ENCODE measurements at regions not wholly inside any gene's neighbourhood (a gene's known extent, or its start where the extent isn't known, plus 50 kb on each side); places are given as distances from the start of the nearest gene placed in this dataset.
A peak's percentile ranks its signal among the peaks of the same experiment; 100 is the strongest.
"Not testable (repeated sequence)": the region's sequence is repeated elsewhere in the genome, so short reads cannot be mapped to it uniquely, and the experiment has no call there.

DNA sequence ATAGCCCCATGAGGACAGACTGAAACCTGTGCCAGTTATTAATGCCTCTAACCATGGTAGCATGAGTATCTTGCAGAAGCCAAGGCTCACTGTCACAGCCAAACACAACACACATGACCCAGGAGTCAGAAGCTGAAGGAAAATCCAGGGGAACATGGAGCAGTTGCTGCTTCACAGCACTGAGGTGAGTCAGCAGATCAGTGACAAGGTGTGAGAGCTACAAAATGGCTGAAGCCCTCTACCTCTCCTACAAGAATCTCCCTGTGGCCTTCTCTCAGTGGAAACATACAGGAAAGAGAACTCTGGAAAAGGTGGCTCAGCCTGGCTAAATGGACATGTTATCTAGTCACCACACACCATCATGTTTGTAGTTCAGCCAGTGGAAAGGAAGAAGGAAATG lies 93.5 kb downstream of the NAB1 start:
- CTCF ChIA-PET = interaction anchor here (0.6 to 1.5 kb wide), 3 partner anchors 53 to 571 kb away, joined by 3 to 4 read pairs (median 4); no protein-coding TSS in a partner anchor
- no peak for DNase-seq
- Mint-ChIP-seq H3K9me3 (no peaks in the 10 kb centered on the region), H3K4me1 (no peaks in the 10 kb centered on the region), H3K27me3 (peaks cover 4% of the 10 kb centered on the region), H3K4me3 (no peak overlapping the region), H3K36me3 (no peaks in the 10 kb centered on the region), H3K27ac (no peak overlapping the region)

DNA sequence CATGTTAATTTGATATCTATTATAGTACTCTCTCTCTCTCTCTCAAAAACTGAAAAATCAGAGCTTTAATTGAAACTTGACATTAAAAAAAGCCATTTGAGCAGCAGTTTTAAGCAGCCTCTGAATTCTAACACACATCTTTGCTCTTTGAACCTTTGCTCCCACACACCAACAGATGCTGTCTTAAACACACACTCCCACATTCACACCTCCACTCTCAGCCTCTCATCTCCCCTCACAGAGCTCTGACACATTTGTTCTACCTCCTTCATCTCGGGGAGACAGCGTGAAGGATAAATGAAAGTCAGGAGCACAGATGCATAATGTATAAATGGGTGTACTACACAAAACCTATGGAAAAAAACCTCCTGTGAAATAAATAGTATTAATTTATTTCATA lies 95.2 kb downstream of the NAB1 start:
- CTCF ChIA-PET = interaction anchor here (1.5 kb wide), 1 partner anchor 51 kb away, joined by 3 read pairs; no protein-coding TSS in a partner anchor
- H3K27ac Mint-ChIP-seq = no peak overlapping the region

DNA sequence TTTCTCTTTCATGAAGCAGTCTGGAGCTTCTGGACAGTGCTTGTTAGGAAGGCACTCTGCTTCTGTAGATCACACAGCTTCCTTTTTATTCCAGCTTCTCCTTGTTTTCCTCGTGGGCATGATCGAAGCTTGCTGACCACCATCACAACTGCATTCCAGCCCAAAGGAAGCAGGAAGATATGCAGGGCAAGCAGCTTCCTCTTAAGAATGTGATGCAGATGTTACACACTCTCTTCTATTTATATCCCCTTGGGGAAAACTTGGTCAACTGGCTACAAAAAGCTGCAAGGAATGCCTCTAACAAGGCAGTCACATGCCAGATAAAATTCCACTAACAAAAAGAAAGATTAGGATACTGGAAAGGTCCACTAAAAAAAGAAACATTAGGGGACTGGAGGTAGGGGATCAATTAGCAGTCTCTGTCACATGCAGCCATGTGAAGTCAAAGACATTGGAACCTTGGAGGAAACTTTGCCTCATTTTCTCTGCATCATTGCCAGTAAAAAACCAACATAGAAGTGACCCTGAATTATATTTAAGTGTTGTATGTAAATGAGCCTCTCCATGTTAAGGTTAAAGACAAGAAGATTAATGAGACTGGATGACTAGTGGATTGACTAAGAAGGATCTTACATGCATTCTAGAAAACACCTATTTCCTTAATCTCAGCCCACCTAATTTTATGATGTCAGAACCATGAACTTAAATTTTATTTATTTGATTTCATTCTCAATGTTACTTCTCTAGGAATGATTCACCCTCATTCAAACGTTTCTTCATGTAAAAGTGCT lies 98.3 kb downstream of the NAB1 start:
- Mint-ChIP-seq H3K4me3 (no peak overlapping the region), H3K9me3 (no peaks in the 10 kb centered on the region), H3K27me3 (peaks cover 4% of the 10 kb centered on the region), H3K36me3 (no peaks in the 10 kb centered on the region), H3K27ac (no peak overlapping the region), H3K4me1 (no peaks in the 10 kb centered on the region)
- CTCF ChIA-PET = interaction anchor here (1.1 kb wide), 1 partner anchor 12 kb away, joined by 3 read pairs; no protein-coding TSS in a partner anchor
- DNase-seq = no peak

More for the DNA sequence above, 95.2 kb downstream of the NAB1 start:
- Mint-ChIP-seq H3K9me3 (no peaks in the 10 kb centered on the region), H3K4me1 (no peaks in the 10 kb centered on the region), H3K36me3 (no peaks in the 10 kb centered on the region), H3K27me3 (peaks cover 4% of the 10 kb centered on the region), H3K4me3 (no peak overlapping the region)
- no peak for DNase-seq

DNA sequence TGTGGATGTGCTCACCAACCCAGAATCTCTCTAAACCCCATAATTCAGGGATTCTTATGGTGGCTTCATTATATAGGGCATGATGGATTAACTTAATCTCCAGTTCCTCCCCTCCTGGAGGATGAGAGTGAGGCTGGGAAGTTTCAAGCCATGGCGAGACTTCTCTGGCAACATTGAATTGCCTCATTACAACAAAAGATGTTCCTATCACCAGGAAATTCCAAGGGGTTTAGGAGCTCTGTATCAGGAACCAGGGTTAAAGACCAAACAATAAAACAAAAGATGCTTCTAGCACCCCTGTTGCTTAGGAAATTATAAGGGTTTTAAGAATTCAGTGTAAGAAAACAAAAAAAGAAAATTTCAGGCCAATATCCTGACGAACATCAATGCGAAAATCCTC lies 100.1 kb downstream of the NAB1 start:
- Mint-ChIP-seq H3K4me3 (no peak overlapping the region), H3K4me1 (no peaks in the 10 kb centered on the region), H3K27me3 (peaks cover 3% of the 10 kb centered on the region), H3K36me3 (no peaks in the 10 kb centered on the region), H3K9me3 (no peaks in the 10 kb centered on the region), H3K27ac (no peak overlapping the region)
- CTCF ChIA-PET = interaction anchor here (0.7 to 1.0 kb wide), 2 partner anchors 15 to 32 kb away, joined by 3 read pairs; no protein-coding TSS in a partner anchor
- DNase-seq = no peak

DNA sequence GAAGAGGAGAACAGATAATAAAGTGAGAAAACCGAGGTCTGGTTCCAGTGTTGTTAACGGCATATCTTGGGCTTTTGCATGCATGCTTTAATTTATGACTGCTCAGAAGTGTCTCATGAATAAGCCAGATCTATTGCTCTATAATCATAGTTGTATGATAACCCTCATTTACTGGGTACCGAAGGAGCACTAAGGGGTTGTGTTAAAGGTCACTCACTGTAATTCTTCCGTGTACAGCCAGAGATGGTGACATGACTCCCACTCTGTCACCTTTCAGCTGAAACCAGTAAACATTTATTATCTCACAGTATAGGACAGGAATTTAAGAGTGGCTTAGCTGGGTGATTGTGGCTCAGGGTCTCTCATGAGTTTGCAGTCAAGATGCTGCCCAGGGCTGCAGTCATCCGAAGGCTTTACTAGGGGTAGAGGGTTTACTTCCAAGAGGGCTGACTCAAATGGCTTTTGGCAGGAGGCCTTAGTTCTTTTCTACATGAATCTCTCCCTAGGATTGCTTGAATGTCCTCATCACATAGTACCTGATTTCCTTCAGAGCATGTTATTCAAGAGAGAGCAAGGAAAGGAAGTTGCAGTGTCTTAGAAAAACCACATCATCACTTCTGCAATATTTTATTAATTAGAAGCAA lies 107.0 kb downstream of the NAB1 start:
- H3K36me3 Mint-ChIP-seq = no peaks in the 10 kb centered on the region
- H3K4me1 Mint-ChIP-seq = peaks cover 2% of the 10 kb centered on the region

GRCh38 chr2:190759749-190760213 lies 110.9 kb downstream of the NAB1 start:
- peaks cover 2% of the 10 kb centered on the region for H3K9me3 Mint-ChIP-seq
- CTCF ChIA-PET = interaction anchor here (1.6 to 2.0 kb wide), 2 partner anchors 13 to 21 kb away, joined by 3 to 7 read pairs; no protein-coding TSS in a partner anchor
- peaks cover 2% of the 10 kb centered on the region for H3K4me1 Mint-ChIP-seq
- peaks cover 3% of the 10 kb centered on the region for H3K27me3 Mint-ChIP-seq
- no peak overlapping the region for H3K27ac Mint-ChIP-seq
- no peak for DNase-seq
- no peaks in the 10 kb centered on the region for H3K36me3 Mint-ChIP-seq
- no peak overlapping the region for H3K4me3 Mint-ChIP-seq

More for the DNA sequence above, 107.0 kb downstream of the NAB1 start:
- H3K4me3 Mint-ChIP-seq = no peak overlapping the region
- peaks cover 2% of the 10 kb centered on the region for H3K9me3 Mint-ChIP-seq
- no peak overlapping the region for H3K27ac Mint-ChIP-seq
- H3K27me3 Mint-ChIP-seq = peaks cover 3% of the 10 kb centered on the region
- no peak for DNase-seq
- CTCF ChIA-PET = no interaction called here

GRCh38 chr2:190760353-190761150 lies 111.7 kb downstream of the NAB1 start:
- peak overlapping the region; percentile 16 for H3K27ac Mint-ChIP-seq
- not testable (repeated sequence) for DNase-seq, H3K9me3 Mint-ChIP-seq, H3K4me1 Mint-ChIP-seq, H3K36me3 Mint-ChIP-seq, H3K27me3 Mint-ChIP-seq
- CTCF ChIA-PET = interaction anchor here (1.6 to 2.0 kb wide), 2 partner anchors 14 to 20 kb away, joined by 3 to 7 read pairs; no protein-coding TSS in a partner anchor
- H3K4me3 Mint-ChIP-seq = peak overlapping the region; percentile 41

DNA sequence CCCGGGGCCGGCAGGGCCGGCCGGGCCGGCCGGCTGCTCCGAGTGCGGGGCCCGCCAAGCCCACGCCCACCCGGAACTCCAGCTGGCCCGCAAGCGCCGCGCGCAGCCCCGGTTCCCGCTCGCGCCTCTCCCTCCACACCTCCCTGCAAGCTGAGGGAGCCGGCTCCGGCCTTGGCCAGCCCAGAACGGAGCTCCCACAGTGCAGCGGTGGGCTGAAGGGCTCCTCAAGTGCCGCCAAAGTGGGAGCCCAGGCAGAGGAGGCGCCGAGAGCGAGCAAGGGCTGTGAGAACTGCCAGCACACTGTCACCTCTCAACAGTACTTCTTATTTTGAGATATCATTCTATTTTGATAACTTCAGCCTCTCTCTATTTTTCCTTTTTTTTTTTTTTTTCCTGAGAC lies 112.3 kb downstream of the NAB1 start:
- not testable (repeated sequence) for H3K9me3 Mint-ChIP-seq, H3K4me1 Mint-ChIP-seq

GRCh38 chr2:190762566-190762965 lies 113.7 kb downstream of the NAB1 start:
- no peaks in the 10 kb centered on the region for H3K36me3 Mint-ChIP-seq
- H3K27ac Mint-ChIP-seq = no peak overlapping the region
- no peak for DNase-seq
- CTCF ChIA-PET = interaction anchor here (1.8 kb wide), 1 partner anchor 88 kb away, joined by 4 read pairs; no protein-coding TSS in a partner anchor
- no peak overlapping the region for H3K4me3 Mint-ChIP-seq
- peaks cover 3% of the 10 kb centered on the region for H3K27me3 Mint-ChIP-seq
- H3K4me1 Mint-ChIP-seq = peaks cover 2% of the 10 kb centered on the region
- H3K9me3 Mint-ChIP-seq = peaks cover 2% of the 10 kb centered on the region

More for the DNA sequence above, 112.3 kb downstream of the NAB1 start:
- not testable (repeated sequence) for H3K27ac Mint-ChIP-seq, DNase-seq, H3K27me3 Mint-ChIP-seq, H3K36me3 Mint-ChIP-seq
- H3K4me3 Mint-ChIP-seq = peak overlapping the region; percentile 40
- CTCF ChIA-PET = interaction anchor here (0.6 kb wide), 1 partner anchor 30 kb away, joined by 3 read pairs; no protein-coding TSS in a partner anchor

DNA sequence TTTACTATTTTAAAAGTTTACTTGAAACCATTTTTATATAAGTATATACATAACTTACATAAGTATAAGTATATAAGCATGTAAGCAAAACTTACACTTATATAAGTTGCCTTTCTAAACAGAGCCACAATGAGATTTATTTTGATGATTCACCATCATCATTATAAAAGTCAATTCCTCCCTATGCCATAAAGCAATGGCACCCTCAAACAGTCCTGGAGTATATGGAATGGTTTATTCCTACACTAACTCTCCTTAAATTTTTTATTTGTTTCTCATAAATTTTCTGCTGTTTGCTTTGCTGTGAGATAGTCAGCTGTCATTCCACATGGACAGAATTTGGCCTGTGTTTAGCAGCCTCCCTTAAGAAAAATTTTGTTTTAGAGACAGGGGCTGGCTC lies 114.2 kb downstream of the NAB1 start:
- CTCF ChIA-PET = interaction anchor here (1.8 kb wide), 1 partner anchor 88 kb away, joined by 4 read pairs; no protein-coding TSS in a partner anchor
- Mint-ChIP-seq H3K9me3 (peaks cover 2% of the 10 kb centered on the region), H3K36me3 (no peaks in the 10 kb centered on the region), H3K4me1 (peaks cover 2% of the 10 kb centered on the region), H3K27ac (no peak overlapping the region), H3K27me3 (peaks cover 3% of the 10 kb centered on the region), H3K4me3 (no peak overlapping the region)
- no peak for DNase-seq

GRCh38 chr2:190763901-190764514 lies 115.1 kb downstream of the NAB1 start:
- H3K27me3 Mint-ChIP-seq = peaks cover 3% of the 10 kb centered on the region
- no peak overlapping the region for H3K27ac Mint-ChIP-seq
- peaks cover 2% of the 10 kb centered on the region for H3K4me1 Mint-ChIP-seq
- H3K36me3 Mint-ChIP-seq = no peaks in the 10 kb centered on the region
- CTCF ChIA-PET = interaction anchor here (0.6 to 1.8 kb wide), 4 partner anchors 15 to 381 kb away, joined by 3 to 4 read pairs (median 3); no protein-coding TSS in a partner anchor
- peaks cover 2% of the 10 kb centered on the region for H3K9me3 Mint-ChIP-seq
- no peak for DNase-seq
- no peak overlapping the region for H3K4me3 Mint-ChIP-seq

GRCh38 chr2:190765386-190766173 lies 115.0 kb upstream of the GLS start:
- Mint-ChIP-seq H3K36me3 (no peaks in the 10 kb centered on the region), H3K27ac (no peak overlapping the region), H3K27me3 (no peaks in the 10 kb centered on the region), H3K4me3 (no peak overlapping the region), H3K4me1 (no peaks in the 10 kb centered on the region), H3K9me3 (no peaks in the 10 kb centered on the region)
- CTCF ChIA-PET = interaction anchor here (0.9 to 1.5 kb wide), 2 partner anchors 16 to 18 kb away, joined by 3 to 5 read pairs; no protein-coding TSS in a partner anchor
- DNase-seq = no peak

GRCh38 chr2:190766174-190766572 lies 114.4 kb upstream of the GLS start:
- no peak overlapping the region for H3K4me3 Mint-ChIP-seq
- no peaks in the 10 kb centered on the region for H3K4me1 Mint-ChIP-seq
- DNase-seq = no peak
- H3K27ac Mint-ChIP-seq = no peak overlapping the region
- no peaks in the 10 kb centered on the region for H3K36me3 Mint-ChIP-seq
- H3K9me3 Mint-ChIP-seq = no peaks in the 10 kb centered on the region
- no peaks in the 10 kb centered on the region for H3K27me3 Mint-ChIP-seq
- CTCF ChIA-PET = interaction anchor here (0.9 to 1.5 kb wide), 2 partner anchors 15 to 17 kb away, joined by 3 to 5 read pairs; no protein-coding TSS in a partner anchor
